Ovary (tissue), 7 donors: ENCODE measurements at regions not wholly inside any gene's neighbourhood (a gene's known extent, or its start where the extent isn't known, plus 50 kb on each side); places are given as distances from the start of the nearest gene placed in this dataset.
"Not testable (repeated sequence)": the region's sequence is repeated elsewhere in the genome, so short reads cannot be mapped to it uniquely, and the experiment has no call there.

Experiments used
- DNase-seq, 5 donors: peaks; one replicate each; pipeline ENCODE4 v3.0.0-alpha.2; 2019 to 2020
- H3K27ac ChIP-seq, 2 donors: fragments of 200-600 bp; one replicate each; pipeline versions ENCODE4 v1.5.1 to v1.8.0; 2019 to 2022
- H3K27me3 ChIP-seq: fragments of 200-600 bp; one replicate; pipeline ENCODE4 v1.8.0; 2022
- H3K36me3 ChIP-seq: fragments of 200-600 bp; sonication (generic); one replicate; pipeline ENCODE4 v1.5.1; 2019
- H3K4me1 ChIP-seq: one replicate; pipeline ENCODE4 v1.8.1; 2013; ENCODE audit warnings: mild to moderate bottlenecking, moderate library complexity; ENCODE audit not compliant: insufficient read depth
- H3K4me3 ChIP-seq: fragments of 200-600 bp; sonication (generic); one replicate; pipeline ENCODE4 v1.5.1; 2017
- H3K9me3 ChIP-seq, 2 donors: fragments of 200-600 bp in 1 of 2; sonication (generic) in 1 of 2; one replicate each; pipeline versions ENCODE4 v1.5.1 to v1.8.1; 2013 to 2019; ENCODE audit warnings: mild to moderate bottlenecking in 1 of 2, moderate library complexity in 1 of 2
- CTCF ChIP-seq, 3 donors: fragments of 450-650 bp in 2 of 3; fragments of 200-600 bp in 1 of 3; IDR thresholded peaks; one replicate each; pipeline versions ENCODE4 v1.5.1 to v1.8.0; 2016 to 2022; ENCODE audit warnings: antibody characterized with exemption in 3 of 3, mild to moderate bottlenecking in 1 of 3
- EP300 ChIP-seq: sonication (generic); formaldehyde crosslinking; IDR thresholded peaks from one replicate; pipeline ENCODE4 v1.6.1; 2017; ENCODE audit warnings: antibody characterized with exemption
- POLR2A ChIP-seq: fragments of 450-650 bp; IDR thresholded peaks from one replicate; pipeline ENCODE4 v1.6.1; 2017; ENCODE audit warnings: antibody characterized with exemption, mild to moderate bottlenecking, moderate library complexity
- WGBS, 3 donors: extraction: QIAGEN DNeasy Blood & Tissue Kit in 1 of 3; methylation state at CpG; one replicate each; pipeline versions ENCODE4 v1.1.5 to v1.1.7; 2013 to 2017; 5-methylcytosine and 5-hydroxymethylcytosine counted together
- intact Hi-C, 4 donors: fragments of 100-400 bp; cut with DNase I; formaldehyde crosslinking; loops; one replicate each; pipeline versions ENCODE4 v1.11.0 to v1.15.1; 2022 to 2023
- donor health status: DM: no; HTN: no; CAD: no; lungs with moderate emphysema.
- donor health status: DM: no; HTN: no; CAD: no.
- donor health status: Bipolar disorder and iron deficiency.
- donor health status: DM: no; HTN: no; CAD: no.
- donor health status: DM: yes; HTN: yes; CAD: no.

- Histone ChIP-seq H3K36me3 (no peaks in the 10 kb centered on the region), H3K9me3 (no peaks in the 10 kb centered on the region), H3K27me3 (no peaks in the 10 kb centered on the region), H3K27ac (no peak overlapping the region), H3K4me3 (no peak overlapping the region), H3K4me1 (no peaks in the 10 kb centered on the region)
- DNase-seq: no peak
- WGBS, 3 donors: 92 to 94% (median 93%) methylated on average over 1 of the region's 1 CpG
- intact Hi-C loops: no loop called here
- no peak for TF ChIP-seq POLR2A
- TF ChIP-seq CTCF (IDR thresholded peaks at IDR 0.05): no peak
- no peak for TF ChIP-seq EP300
Observed at GRCh38 chr5:164317676-164318075, 812.3 kb downstream of the MAT2B start.

DNA sequence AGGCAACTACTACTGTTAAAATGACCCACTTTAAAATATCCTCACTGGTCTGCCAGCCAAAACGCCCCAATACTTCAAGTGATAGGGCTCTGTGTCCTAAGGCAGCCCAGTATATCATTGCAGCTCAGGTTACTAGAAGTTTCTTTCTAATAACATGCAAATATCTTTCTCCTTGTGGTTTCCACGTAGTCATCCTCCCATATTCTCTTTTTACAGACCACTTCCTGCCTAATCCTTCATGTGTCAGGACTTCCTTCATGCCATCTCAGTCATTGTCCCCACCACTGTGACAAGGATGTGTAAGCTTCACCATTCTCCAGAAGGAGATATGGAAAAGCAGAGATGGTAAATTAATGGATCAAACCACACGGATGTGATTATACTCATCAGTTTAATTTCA lies 813.7 kb downstream of the MAT2B start:
- intact Hi-C loops: no loop called here

DNA sequence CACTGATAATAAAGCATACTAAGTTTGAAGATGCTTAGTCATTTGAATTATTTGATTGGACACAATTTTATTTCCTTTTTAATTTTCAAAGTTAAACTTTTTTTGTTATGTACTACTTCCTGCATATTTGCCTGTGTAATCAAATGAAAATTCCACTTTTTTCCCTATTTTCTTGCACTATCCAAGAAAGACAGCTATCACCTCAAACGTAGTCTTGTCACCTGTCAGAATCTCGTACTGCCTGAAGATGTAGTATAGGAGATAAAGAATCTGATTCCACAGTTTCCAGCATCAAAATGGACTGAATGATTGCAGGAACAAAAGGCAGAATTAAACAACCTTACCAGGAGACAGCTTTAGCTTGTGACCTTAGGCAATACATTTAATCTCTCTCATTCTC lies 818.8 kb downstream of the MAT2B start:
- DNase-seq: no peak
- 50 to 58% (median 58%) methylated on average over 2 of the region's 2 CpGs for WGBS, 3 donors
- no peaks in the 10 kb centered on the region for H3K4me1 ChIP-seq

More for the DNA sequence above, 813.7 kb downstream of the MAT2B start:
- WGBS, 3 donors: 77 to 87% (median 79%) methylated on average over 3 of the region's 3 CpGs
- Histone ChIP-seq H3K4me3 (no peak overlapping the region), H3K9me3 (no peaks in the 10 kb centered on the region), H3K27me3 (no peaks in the 10 kb centered on the region), H3K36me3 (no peaks in the 10 kb centered on the region), H3K4me1 (no peaks in the 10 kb centered on the region), H3K27ac (no peak overlapping the region)
- TF ChIP-seq POLR2A: no peak
- no peak for TF ChIP-seq EP300
- no peak for TF ChIP-seq CTCF (IDR thresholded peaks at IDR 0.05)
- no peak for DNase-seq

DNA sequence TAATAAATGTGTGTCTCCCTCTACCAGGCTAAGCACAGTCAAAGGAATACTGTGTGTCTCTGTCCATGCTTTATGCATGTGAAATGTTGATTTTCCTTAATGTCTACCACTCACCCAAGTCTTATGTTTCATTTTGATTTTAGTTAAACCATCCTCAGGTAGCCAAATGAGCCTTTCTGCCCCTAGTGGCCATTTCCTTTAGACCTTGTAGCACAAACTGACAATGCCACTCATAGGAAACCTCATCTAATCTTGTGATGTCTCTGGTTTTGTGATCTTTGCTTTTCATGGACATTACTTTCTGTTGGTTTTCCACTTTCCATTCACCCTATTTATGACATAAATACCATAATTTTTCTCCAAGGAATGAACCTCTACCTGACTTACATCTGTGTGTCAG lies 820.8 kb downstream of the MAT2B start:
- TF ChIP-seq EP300 (no peak), CTCF (IDR thresholded peaks at IDR 0.05) (no peak), POLR2A (no peak)
- no peak for DNase-seq
- intact Hi-C loops: no loop called here

More for the DNA sequence above, 818.8 kb downstream of the MAT2B start:
- no peak for TF ChIP-seq POLR2A
- no peak for TF ChIP-seq EP300
- no peak for TF ChIP-seq CTCF (IDR thresholded peaks at IDR 0.05)
- intact Hi-C loops: no loop called here
- Histone ChIP-seq H3K27ac (no peak overlapping the region), H3K36me3 (no peaks in the 10 kb centered on the region), H3K4me3 (no peak overlapping the region), H3K9me3 (no peaks in the 10 kb centered on the region), H3K27me3 (no peaks in the 10 kb centered on the region)

DNA sequence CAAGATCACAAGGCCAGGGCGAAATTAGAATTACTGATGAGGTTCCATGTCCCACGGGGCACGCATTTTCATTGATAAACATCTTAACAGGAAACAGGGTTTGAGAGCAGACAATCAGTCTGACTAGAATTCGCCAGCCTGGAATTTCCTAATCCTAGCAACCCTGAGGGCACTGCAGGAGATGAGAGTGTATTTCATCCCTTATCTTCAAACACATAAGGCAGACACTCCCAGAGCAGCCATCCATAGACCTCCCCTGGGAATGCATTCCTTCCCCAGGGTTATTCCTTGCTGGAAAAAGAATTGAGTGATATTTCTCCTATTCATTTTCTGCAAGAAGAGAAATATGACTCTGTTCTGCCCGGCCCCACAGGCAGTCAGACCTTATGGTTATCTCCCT lies 821.7 kb downstream of the MAT2B start:
- DNase-seq, H3K4me3 ChIP-seq, intact Hi-C loops, H3K36me3 ChIP-seq, H3K27me3 ChIP-seq, H3K4me1 ChIP-seq, H3K9me3 ChIP-seq, H3K27ac ChIP-seq: not testable (repeated sequence)
- WGBS, 3 donors: 55 to 79% (median 62%) methylated on average over 5 of the region's 5 CpGs

More for the DNA sequence above, 820.8 kb downstream of the MAT2B start:
- Histone ChIP-seq H3K4me1 (no peaks in the 10 kb centered on the region), H3K36me3 (no peaks in the 10 kb centered on the region), H3K27ac (no peak overlapping the region), H3K27me3 (no peaks in the 10 kb centered on the region), H3K9me3 (no peaks in the 10 kb centered on the region), H3K4me3 (no peak overlapping the region)
